ENCODE measurements at regions not wholly inside any gene's neighbourhood (a gene's known extent, or its start where the extent isn't known, plus 50 kb on each side); places are given as distances from the start of the nearest gene placed in this dataset.

DNA sequence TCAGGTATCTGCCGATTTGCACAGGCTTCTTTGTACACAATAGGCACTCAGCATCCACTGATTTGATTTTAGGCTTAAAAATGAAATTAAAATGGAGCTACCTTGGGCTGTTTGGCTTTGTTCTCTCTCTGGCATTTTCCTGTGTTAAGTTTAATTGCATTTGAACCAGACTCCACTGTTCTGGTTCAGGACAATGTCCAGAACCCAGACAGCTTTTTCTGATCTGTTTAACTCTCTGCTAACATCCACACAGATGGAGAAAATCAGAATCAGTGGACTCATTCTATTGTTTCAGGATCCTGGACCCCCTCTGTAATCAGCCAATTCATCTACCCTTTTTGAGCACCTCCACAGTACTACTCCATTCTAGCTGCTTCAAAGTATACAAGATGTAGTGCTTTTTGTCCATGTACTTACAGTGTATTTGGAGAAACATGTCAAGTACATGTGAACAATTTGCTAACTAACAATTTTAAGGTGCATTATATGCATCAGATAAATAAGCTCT lies 248.1 kb downstream of the PTBP2 start:
- no peaks in the 10 kb centered on the region for H3K27me3 ChIP-seq
- intact Hi-C loops (cut with DNase I; ENCODE audit: low total_unique reads) = no loop called here
- TF ChIP-seq, protein P1, sequence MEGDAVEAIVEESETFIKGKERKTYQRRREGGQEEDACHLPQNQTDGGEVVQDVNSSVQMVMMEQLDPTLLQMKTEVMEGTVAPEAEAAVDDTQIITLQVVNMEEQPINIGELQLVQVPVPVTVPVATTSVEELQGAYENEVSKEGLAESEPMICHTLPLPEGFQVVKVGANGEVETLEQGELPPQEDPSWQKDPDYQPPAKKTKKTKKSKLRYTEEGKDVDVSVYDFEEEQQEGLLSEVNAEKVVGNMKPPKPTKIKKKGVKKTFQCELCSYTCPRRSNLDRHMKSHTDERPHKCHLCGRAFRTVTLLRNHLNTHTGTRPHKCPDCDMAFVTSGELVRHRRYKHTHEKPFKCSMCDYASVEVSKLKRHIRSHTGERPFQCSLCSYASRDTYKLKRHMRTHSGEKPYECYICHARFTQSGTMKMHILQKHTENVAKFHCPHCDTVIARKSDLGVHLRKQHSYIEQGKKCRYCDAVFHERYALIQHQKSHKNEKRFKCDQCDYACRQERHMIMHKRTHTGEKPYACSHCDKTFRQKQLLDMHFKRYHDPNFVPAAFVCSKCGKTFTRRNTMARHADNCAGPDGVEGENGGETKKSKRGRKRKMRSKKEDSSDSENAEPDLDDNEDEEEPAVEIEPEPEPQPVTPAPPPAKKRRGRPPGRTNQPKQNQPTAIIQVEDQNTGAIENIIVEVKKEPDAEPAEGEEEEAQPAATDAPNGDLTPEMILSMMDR (IDR thresholded peaks at IDR 0.05) = no peak

DNA sequence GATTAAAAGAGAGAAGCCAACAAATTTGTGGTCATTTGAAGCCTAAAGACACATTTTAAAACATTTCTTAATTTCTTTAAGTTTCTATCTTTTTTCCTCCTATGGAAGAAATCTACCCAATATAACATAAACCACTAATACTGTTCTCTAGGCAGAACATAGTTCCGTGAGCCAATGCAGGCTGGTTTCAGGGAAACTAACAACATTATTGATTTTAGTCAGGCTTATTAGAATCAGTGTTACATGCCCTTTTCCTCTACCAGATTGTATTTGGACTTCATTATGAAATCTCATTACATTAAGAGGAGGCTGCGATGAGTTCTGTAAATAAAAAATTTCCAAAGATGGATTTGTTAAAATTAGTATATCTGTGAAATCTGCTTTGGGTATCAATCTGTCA lies 249.9 kb downstream of the PTBP2 start:
- intact Hi-C loops (cut with DNase I; ENCODE audit: low total_unique reads) = no loop called here
- DNase-seq = no peak
- Histone ChIP-seq H3K27ac (no peak overlapping the region), H3K9me3 (no peaks in the 10 kb centered on the region), H3K4me1 (peaks cover 0 to 8% (median 0%) of the 10 kb centered on the region in 4 donors), H3K27me3 (no peaks in the 10 kb centered on the region), H3K36me3 (no peaks in the 10 kb centered on the region), H3K4me3 (no peak overlapping the region)
- TF ChIP-seq, protein P1 (IDR thresholded peaks at IDR 0.05) = no peak

More for the DNA sequence above, 248.1 kb downstream of the PTBP2 start:
- Histone ChIP-seq H3K4me1 (peaks cover 0 to 8% (median 0%) of the 10 kb centered on the region in 4 donors), H3K27ac (no peak overlapping the region), H3K4me3 (no peak overlapping the region), H3K36me3 (no peaks in the 10 kb centered on the region), H3K9me3 (no peaks in the 10 kb centered on the region)
- DNase-seq = no peak

DNA sequence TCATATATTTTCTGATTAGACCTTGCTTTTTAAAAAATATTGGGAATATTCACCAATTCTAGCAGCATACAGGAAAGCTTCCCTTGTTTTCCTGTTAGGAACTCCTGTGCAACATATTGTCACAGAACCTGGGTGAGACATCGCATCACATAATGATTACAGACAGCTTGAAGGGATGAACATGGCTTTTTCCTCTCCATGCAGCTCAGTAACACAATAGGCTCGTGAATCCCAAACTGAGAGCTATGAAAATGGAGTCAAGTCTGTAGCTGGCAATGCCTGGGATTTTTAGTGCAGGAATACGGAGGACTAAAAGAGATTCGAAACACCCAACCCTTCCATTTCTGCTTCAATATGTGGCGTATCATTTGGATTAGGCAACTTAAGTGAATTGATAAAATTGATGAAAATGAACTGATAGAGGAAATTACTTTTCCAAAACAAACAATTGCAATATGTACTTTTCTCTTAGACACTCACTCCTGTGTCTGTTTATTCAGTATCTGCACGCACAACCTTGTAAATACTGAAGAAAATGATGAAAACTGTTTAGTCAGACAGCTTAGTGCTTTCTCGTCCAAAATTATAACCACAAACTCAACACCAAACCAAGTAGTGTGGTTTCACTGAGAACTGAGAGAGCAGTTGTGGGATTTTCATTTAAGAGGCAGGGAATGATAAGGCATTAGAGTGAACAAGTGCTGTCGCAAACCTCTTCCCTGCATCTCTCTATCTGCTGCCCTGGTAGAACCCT lies 250.4 kb downstream of the PTBP2 start:
- no peak for DNase-seq
- H3K27ac ChIP-seq = no peak overlapping the region
- intact Hi-C loops (cut with DNase I; ENCODE audit: low total_unique reads) = no loop called here

DNA sequence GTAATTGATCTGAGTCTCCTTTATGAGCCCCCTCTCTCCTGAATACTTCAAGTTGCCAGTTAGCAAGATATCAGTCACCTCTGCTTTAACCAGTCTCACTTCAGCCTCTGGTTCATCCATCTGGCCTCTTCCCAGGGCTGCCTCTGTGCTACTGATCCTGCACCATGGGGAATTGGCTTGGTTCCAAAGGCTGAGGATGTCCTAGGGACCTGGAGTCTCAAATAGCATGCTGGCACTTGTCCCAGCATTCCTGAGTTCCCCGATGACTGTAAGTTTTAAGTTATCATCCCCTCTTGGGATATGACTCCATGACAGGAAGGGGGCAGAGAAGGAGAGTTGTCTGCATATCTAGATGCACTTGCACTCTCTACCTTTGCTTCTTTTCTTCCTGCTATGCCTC lies 252.0 kb downstream of the PTBP2 start:
- TF ChIP-seq, protein P1 (IDR thresholded peaks at IDR 0.05) = no peak
- H3K27ac ChIP-seq = no peak overlapping the region
- no peaks in the 10 kb centered on the region for H3K27me3 ChIP-seq
- no peaks in the 10 kb centered on the region for H3K9me3 ChIP-seq
- no peaks in the 10 kb centered on the region for H3K36me3 ChIP-seq
- H3K4me1 ChIP-seq = peaks cover 0 to 7% (median 0%) of the 10 kb centered on the region in 4 donors
- no peak for DNase-seq
- no peak overlapping the region for H3K4me3 ChIP-seq
- intact Hi-C loops (cut with DNase I; ENCODE audit: low total_unique reads) = no loop called here

More for the DNA sequence above, 250.4 kb downstream of the PTBP2 start:
- TF ChIP-seq, protein P1 (IDR thresholded peaks at IDR 0.05) = no peak
- Histone ChIP-seq H3K4me1 (peaks cover 0 to 8% (median 0%) of the 10 kb centered on the region in 4 donors), H3K36me3 (no peaks in the 10 kb centered on the region), H3K4me3 (no peak overlapping the region), H3K9me3 (no peaks in the 10 kb centered on the region), H3K27me3 (no peaks in the 10 kb centered on the region)

DNA sequence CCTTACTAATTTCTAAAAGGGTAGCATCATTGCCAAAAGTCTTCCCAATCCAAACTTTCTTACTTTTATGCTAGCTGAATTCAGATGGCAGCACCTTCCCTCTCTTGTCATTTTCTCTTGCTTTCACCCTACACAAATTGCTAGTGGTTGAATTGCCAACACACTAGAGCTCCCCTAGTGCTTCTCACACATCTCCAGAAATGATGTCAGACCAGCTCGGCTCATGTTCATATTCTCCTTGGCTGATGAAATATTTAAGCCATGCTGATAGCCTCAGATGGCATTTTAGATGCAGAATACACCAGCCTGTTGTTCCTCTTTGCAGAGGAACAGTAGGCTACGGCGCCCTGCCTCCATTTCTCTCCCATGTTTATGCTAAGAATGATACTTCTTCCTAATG lies 256.9 kb downstream of the PTBP2 start:
- no peak for DNase-seq
- intact Hi-C loops (cut with DNase I; ENCODE audit: low total_unique reads) = no loop called here
- Histone ChIP-seq H3K4me1 (no peaks in the 10 kb centered on the region), H3K27me3 (no peaks in the 10 kb centered on the region), H3K9me3 (no peaks in the 10 kb centered on the region), H3K36me3 (no peaks in the 10 kb centered on the region), H3K27ac (no peak overlapping the region), H3K4me3 (no peak overlapping the region)
- TF ChIP-seq, protein P1 (IDR thresholded peaks at IDR 0.05) = no peak
